Hepatocyte (in vitro differentiated cells): ENCODE measurements at regions not wholly inside any gene's neighbourhood (a gene's known extent, or its start where the extent isn't known, plus 50 kb on each side); places are given as distances from the start of the nearest gene placed in this dataset.

ENCODE experiments used
- EZH2 ChIP-seq: fragments of 200-600 bp; sonication (generic); IDR thresholded peaks from 2 replicates; pipeline ENCODE4 v1.6.1; 2016; ENCODE audit warnings: antibody characterized with exemption, mild to moderate bottlenecking, borderline replicate concordance
- EZH2phosphoT487 ChIP-seq: fragments of 200-600 bp; sonication (generic); IDR thresholded peaks from one replicate; pipeline ENCODE4 v1.6.1; 2018; ENCODE audit warnings: antibody characterized with exemption, mild to moderate bottlenecking, low read depth, moderate library complexity; ENCODE audit not compliant: unreplicated experiment, severe bottlenecking
- TF ChIP-seq, protein P1 (sequence below): fragments of 200-600 bp; sonication (generic); IDR thresholded peaks from 2 replicates; pipeline ENCODE4 v1.5.1; 2016; ENCODE audit warnings: antibody characterized with exemption, mild to moderate bottlenecking; ENCODE audit not compliant: poor library complexity

DNA sequence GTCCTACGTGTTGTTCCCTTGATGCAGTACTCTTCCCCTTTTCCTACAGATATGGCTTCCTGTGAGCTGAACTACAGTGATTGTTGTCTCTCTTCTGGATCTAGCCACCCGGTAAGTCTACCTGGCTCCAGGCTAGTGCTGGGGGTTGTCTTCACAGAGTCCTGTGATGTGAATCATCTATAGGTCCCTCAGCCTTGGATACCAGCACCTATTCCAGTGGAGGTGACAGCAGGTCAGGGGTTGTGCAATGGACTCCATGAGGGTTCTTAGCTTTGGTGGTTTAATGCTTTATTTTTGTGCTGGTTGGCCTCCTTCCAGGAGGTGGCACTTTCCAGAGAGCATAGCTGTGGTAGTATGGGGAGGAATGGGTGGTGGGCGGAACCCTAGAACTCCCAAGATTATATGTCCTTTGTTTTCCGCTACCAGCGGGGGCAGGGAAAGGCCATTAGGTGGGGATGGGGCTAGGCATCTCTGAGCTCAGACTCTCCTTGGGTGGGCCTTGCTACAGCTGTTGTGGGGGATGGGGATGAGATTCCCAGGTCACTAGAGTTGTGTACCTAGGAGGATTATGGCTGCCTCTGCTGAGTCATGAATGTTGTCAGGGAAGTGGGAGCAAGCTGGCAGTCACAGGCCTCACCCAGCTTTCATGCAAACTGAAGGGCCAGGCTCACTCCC lies 121.4 kb upstream of the ANKRD50 start:
- TF ChIP-seq, protein P1, sequence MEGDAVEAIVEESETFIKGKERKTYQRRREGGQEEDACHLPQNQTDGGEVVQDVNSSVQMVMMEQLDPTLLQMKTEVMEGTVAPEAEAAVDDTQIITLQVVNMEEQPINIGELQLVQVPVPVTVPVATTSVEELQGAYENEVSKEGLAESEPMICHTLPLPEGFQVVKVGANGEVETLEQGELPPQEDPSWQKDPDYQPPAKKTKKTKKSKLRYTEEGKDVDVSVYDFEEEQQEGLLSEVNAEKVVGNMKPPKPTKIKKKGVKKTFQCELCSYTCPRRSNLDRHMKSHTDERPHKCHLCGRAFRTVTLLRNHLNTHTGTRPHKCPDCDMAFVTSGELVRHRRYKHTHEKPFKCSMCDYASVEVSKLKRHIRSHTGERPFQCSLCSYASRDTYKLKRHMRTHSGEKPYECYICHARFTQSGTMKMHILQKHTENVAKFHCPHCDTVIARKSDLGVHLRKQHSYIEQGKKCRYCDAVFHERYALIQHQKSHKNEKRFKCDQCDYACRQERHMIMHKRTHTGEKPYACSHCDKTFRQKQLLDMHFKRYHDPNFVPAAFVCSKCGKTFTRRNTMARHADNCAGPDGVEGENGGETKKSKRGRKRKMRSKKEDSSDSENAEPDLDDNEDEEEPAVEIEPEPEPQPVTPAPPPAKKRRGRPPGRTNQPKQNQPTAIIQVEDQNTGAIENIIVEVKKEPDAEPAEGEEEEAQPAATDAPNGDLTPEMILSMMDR: no peak
- TF ChIP-seq EZH2phosphoT487 (no peak), EZH2 (no peak)
